ENCODE measurements at regions not wholly inside any gene's neighbourhood (a gene's known extent, or its start where the extent isn't known, plus 50 kb on each side); places are given as distances from the start of the nearest gene placed in this dataset.

GRCh38 chr5:72659726-72660125, 152.5 kb upstream of the ZNF366 start:
- H3K4me3 ChIP-seq, result no peak overlapping the region
- TF ChIP-seq POLR2AphosphoS5 (IDR thresholded peaks at IDR 0.05) (no peak), EP300 (IDR thresholded peaks at IDR 0.05) (no peak), POLR2A (IDR thresholded peaks at IDR 0.05) (no peak), CTCF (IDR thresholded peaks at IDR 0.05) (no peak)
- 91% methylated on average over 2 of the region's 4 CpGs for WGBS

DNA sequence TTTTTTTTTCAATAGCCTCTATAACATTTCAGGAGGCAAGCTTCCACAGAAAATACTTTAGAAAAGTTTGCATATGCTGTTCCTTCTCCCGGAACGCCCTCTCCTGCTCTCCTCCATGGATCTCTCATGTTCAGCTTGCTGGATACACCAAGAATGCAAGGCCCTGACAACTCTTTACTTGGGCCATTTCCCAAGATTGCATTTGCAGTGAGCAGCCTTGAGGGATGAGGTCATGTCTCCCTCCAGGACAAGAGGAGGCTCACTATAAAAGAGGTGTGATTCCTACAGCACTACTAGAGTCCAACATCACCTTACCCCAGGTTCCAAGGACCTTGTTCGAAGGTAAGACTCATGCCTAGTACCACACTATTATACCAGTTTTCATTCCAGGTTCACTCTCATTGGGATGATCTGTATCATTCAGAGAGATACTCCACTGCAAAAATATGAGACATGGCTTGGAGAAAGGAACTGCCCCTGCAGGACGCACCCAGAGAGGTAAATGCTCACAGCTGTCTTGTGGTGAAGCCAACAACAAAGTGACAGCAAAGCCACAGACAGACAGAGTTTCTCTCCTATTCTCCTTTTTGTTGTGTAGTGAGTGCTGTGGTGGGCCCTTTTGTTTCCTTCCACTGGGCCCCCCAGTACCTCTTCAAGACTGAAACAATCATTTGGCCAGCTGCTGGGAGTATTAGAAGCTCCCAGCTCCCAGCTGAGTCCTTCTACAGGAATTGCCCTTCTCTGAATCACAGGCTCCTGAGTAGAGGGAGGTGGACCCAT, 151.7 kb upstream of the ZNF366 start:
- H3K36me3 ChIP-seq, result no peaks in the 10 kb centered on the region
- H3K27ac ChIP-seq, result no peak overlapping the region
- no peaks in the 10 kb centered on the region for H3K9me3 ChIP-seq
- no peak overlapping the region for H3K4me3 ChIP-seq
- TF ChIP-seq EP300 (IDR thresholded peaks at IDR 0.05), result no peak
- no peak for TF ChIP-seq POLR2A (IDR thresholded peaks at IDR 0.05)
- TF ChIP-seq POLR2AphosphoS5 (IDR thresholded peaks at IDR 0.05), result no peak
- no peak for TF ChIP-seq CTCF (IDR thresholded peaks at IDR 0.05)
- H3K4me1 ChIP-seq, result peaks cover 2% of the 10 kb centered on the region
- 93% methylated on average over 4 of the region's 4 CpGs for whole genome bisulfite sequencing
- no peak for DNase-seq (ENCODE audit: low spot score in 2 of 2)
- H3K27me3 ChIP-seq, result no peaks in the 10 kb centered on the region

More at GRCh38 chr5:72659726-72660125, 152.5 kb upstream of the ZNF366 start:
- Histone ChIP-seq H3K27me3 (no peaks in the 10 kb centered on the region), H3K36me3 (no peaks in the 10 kb centered on the region), H3K4me1 (peaks cover 2% of the 10 kb centered on the region), H3K27ac (no peak overlapping the region), H3K9me3 (no peaks in the 10 kb centered on the region)
- DNase-seq (ENCODE audit: low spot score in 2 of 2), result no peak

GRCh38 chr5:72658161-72658560, 151.0 kb upstream of the ZNF366 start:
- no peak for DNase-seq (ENCODE audit: low spot score in 2 of 2)
- H3K9me3 ChIP-seq, result no peaks in the 10 kb centered on the region
- no peaks in the 10 kb centered on the region for H3K36me3 ChIP-seq
- no peak overlapping the region for H3K27ac ChIP-seq
- no peaks in the 10 kb centered on the region for H3K27me3 ChIP-seq
- H3K4me1 ChIP-seq, result peaks cover 2% of the 10 kb centered on the region
- TF ChIP-seq EP300 (IDR thresholded peaks at IDR 0.05), result no peak
- TF ChIP-seq POLR2A (IDR thresholded peaks at IDR 0.05), result no peak
- no peak for TF ChIP-seq CTCF (IDR thresholded peaks at IDR 0.05)
- no peak for TF ChIP-seq POLR2AphosphoS5 (IDR thresholded peaks at IDR 0.05)
- H3K4me3 ChIP-seq, result no peak overlapping the region
- 91% methylated on average over 3 of the region's 3 CpGs for WGBS

- Histone ChIP-seq H3K27ac (no peak overlapping the region), H3K27me3 (no peaks in the 10 kb centered on the region), H3K4me1 (peaks cover 2% of the 10 kb centered on the region), H3K9me3 (no peaks in the 10 kb centered on the region), H3K4me3 (no peak overlapping the region), H3K36me3 (no peaks in the 10 kb centered on the region)
- no peak for DNase-seq (ENCODE audit: low spot score in 2 of 2)
- WGBS, result 92% methylated on average over 2 of the region's 2 CpGs
- no peak for TF ChIP-seq CTCF (IDR thresholded peaks at IDR 0.05)
Measured at GRCh38 chr5:72656756-72657513, 149.7 kb upstream of the ZNF366 start.

- no peaks in the 10 kb centered on the region for H3K36me3 ChIP-seq
- H3K9me3 ChIP-seq, result no peaks in the 10 kb centered on the region
- H3K4me3 ChIP-seq, result no peak overlapping the region
- H3K4me1 ChIP-seq, result peaks cover 2% of the 10 kb centered on the region
- H3K27ac ChIP-seq, result no peak overlapping the region
- TF ChIP-seq CTCF (IDR thresholded peaks at IDR 0.05), result no peak
- TF ChIP-seq POLR2A (IDR thresholded peaks at IDR 0.05), result no peak
- no peak for TF ChIP-seq EP300 (IDR thresholded peaks at IDR 0.05)
- TF ChIP-seq POLR2AphosphoS5 (IDR thresholded peaks at IDR 0.05), result no peak
- no peaks in the 10 kb centered on the region for H3K27me3 ChIP-seq
- 91% methylated on average over 4 of the region's 4 CpGs for WGBS
- DNase-seq (ENCODE audit: low spot score in 2 of 2), result no peak
Measured at GRCh38 chr5:72656331-72656730, 149.1 kb upstream of the ZNF366 start.

Data from suprapubic skin (tissue), 4 donors.